Astrocyte (in vitro differentiated cells and primary cell): ENCODE measurements at regions not wholly inside any gene's neighbourhood (a gene's known extent, or its start where the extent isn't known, plus 50 kb on each side); places are given as distances from the start of the nearest gene placed in this dataset.

ENCODE experiments used
- DNase-seq: peaks from one replicate; pipeline ENCODE4 v3.0.0-alpha.2; 2010; ENCODE audit warnings: low read depth
- FAIRE-seq: peaks from 2 replicates; lab custom pipeline; 2011; peaks lifted over from hg19 to GRCh38; lab: Jason Lieb, UNC
- H2AFZ ChIP-seq: 2 replicates; pipeline ENCODE4 v1.6.0; 2012; ENCODE audit warnings: low read depth, low read length, inconsistent platforms
- H3K27ac ChIP-seq: 2 replicates; pipeline ENCODE4 v1.5.1; 2011; ENCODE audit warnings: low read depth, low read length, inconsistent platforms
- H3K27me3 ChIP-seq: 2 replicates; pipeline ENCODE4 v1.6.0; 2011; ENCODE audit warnings: low read length, inconsistent platforms; ENCODE audit not compliant: insufficient read depth
- H3K36me3 ChIP-seq: 2 replicates; pipeline ENCODE4 v1.5.1; 2011; ENCODE audit warnings: low read length, inconsistent platforms; ENCODE audit not compliant: insufficient read depth
- H3K4me1 ChIP-seq: 2 replicates; pipeline ENCODE4 v1.5.1; 2011; ENCODE audit warnings: low read length, inconsistent platforms; ENCODE audit not compliant: insufficient read depth
- H3K4me2 ChIP-seq: 2 replicates; pipeline ENCODE4 v1.6.0; 2012; ENCODE audit warnings: low read length, inconsistent platforms
- H3K4me3 ChIP-seq: 2 replicates; pipeline ENCODE4 v1.5.1; 2011; ENCODE audit warnings: low read depth, mild to moderate bottlenecking, low read length, inconsistent platforms; ENCODE audit not compliant: insufficient read depth
- H3K79me2 ChIP-seq: 2 replicates; pipeline ENCODE4 v1.6.0; 2012; ENCODE audit warnings: mild to moderate bottlenecking, low read length, inconsistent platforms; ENCODE audit not compliant: insufficient read depth
- H3K9ac ChIP-seq: 2 replicates; pipeline ENCODE4 v1.6.0; 2012; ENCODE audit warnings: mild to moderate bottlenecking, low read length, inconsistent platforms
- H3K9me3 ChIP-seq: 2 replicates; pipeline ENCODE4 v1.5.1; 2012; ENCODE audit warnings: low read depth, mild to moderate bottlenecking, low read length, inconsistent platforms; ENCODE audit not compliant: insufficient read depth
- H4K20me1 ChIP-seq: 2 replicates; pipeline ENCODE4 v1.6.0; 2012; ENCODE audit warnings: low read length, inconsistent platforms; ENCODE audit not compliant: insufficient read depth
- H3K27ac Mint-ChIP-seq: one replicate; pipeline ENCODE4 v1.8.0; 2021; ENCODE audit warnings: mild to moderate bottlenecking, mixed read lengths; ENCODE audit not compliant: unreplicated experiment
- H3K27me3 Mint-ChIP-seq: one replicate; pipeline ENCODE4 v1.8.0; 2021; ENCODE audit warnings: low read depth, mixed read lengths; ENCODE audit not compliant: unreplicated experiment
- H3K36me3 Mint-ChIP-seq: one replicate; pipeline ENCODE4 v1.8.0; 2021; ENCODE audit warnings: low read depth, mixed read lengths; ENCODE audit not compliant: unreplicated experiment
- H3K4me1 Mint-ChIP-seq: one replicate; pipeline ENCODE4 v1.8.0; 2021; ENCODE audit warnings: low read depth, mixed read lengths; ENCODE audit not compliant: unreplicated experiment
- H3K4me3 Mint-ChIP-seq: one replicate; pipeline ENCODE4 v1.8.0; 2021; ENCODE audit warnings: mild to moderate bottlenecking, moderate library complexity, mixed read lengths; ENCODE audit not compliant: unreplicated experiment
- H3K9me3 Mint-ChIP-seq: one replicate; pipeline ENCODE4 v1.8.0; 2021; ENCODE audit warnings: mild to moderate bottlenecking, mixed read lengths; ENCODE audit not compliant: unreplicated experiment
- CTCF ChIP-seq: IDR thresholded peaks from 2 replicates; pipeline ENCODE4 v1.5.1; 2011; ENCODE audit warnings: low read depth, mild to moderate bottlenecking, inconsistent platforms, low read length, moderate library complexity; ENCODE audit not compliant: insufficient read depth
- EZH2 ChIP-seq: IDR thresholded peaks from 2 replicates; pipeline ENCODE4 v1.6.1; 2012; ENCODE audit warnings: mild to moderate bottlenecking, low read length, inconsistent platforms; ENCODE audit not compliant: insufficient read depth

- Mint-ChIP-seq H3K4me3 (no peak overlapping the region), H3K36me3 (peaks cover 1% of the 10 kb centered on the region), H3K27ac (peak overlapping the region; percentile 1), H3K4me1 (peaks cover 22% of the 10 kb centered on the region), H3K9me3 (no peaks in the 10 kb centered on the region), H3K27me3 (peaks cover 7% of the 10 kb centered on the region)
- no peak overlapping the region for H3K27ac ChIP-seq
- no peaks in the 10 kb centered on the region for H3K27me3 ChIP-seq
- H2AFZ ChIP-seq = no peak overlapping the region
- no peak overlapping the region for H3K9ac ChIP-seq
- no peaks in the 10 kb centered on the region for H3K9me3 ChIP-seq
- no peaks in the 10 kb centered on the region for H4K20me1 ChIP-seq
- no peak for DNase-seq
- H3K36me3 ChIP-seq = no peaks in the 10 kb centered on the region
- FAIRE-seq = no peak
- H3K4me2 ChIP-seq = no peak overlapping the region
- H3K79me2 ChIP-seq = no peaks in the 10 kb centered on the region
- TF ChIP-seq CTCF (no peak), EZH2 (no peak)
- no peak overlapping the region for H3K4me3 ChIP-seq
- peaks cover 12% of the 10 kb centered on the region for H3K4me1 ChIP-seq
Observed at GRCh38 chr4:152100379-152101201, 339.8 kb upstream of the GATB start.

- no peak overlapping the region for H2AFZ ChIP-seq
- no peaks in the 10 kb centered on the region for H4K20me1 ChIP-seq
- no peak for DNase-seq
- TF ChIP-seq EZH2 (no peak), CTCF (no peak)
- H3K79me2 ChIP-seq = no peaks in the 10 kb centered on the region
- no peak overlapping the region for H3K27ac ChIP-seq
- H3K27ac Mint-ChIP-seq = peak overlapping the region; percentile 1
- no peak overlapping the region for H3K9ac ChIP-seq
- FAIRE-seq = no peak
- peaks cover 1% of the 10 kb centered on the region for H3K36me3 Mint-ChIP-seq
- H3K27me3 Mint-ChIP-seq = peaks cover 7% of the 10 kb centered on the region
- H3K9me3 ChIP-seq = no peaks in the 10 kb centered on the region
- no peaks in the 10 kb centered on the region for H3K36me3 ChIP-seq
- H3K4me1 ChIP-seq = peaks cover 18% of the 10 kb centered on the region
- no peak overlapping the region for H3K4me3 ChIP-seq
- no peak overlapping the region for H3K4me2 ChIP-seq
- H3K4me1 Mint-ChIP-seq = peaks cover 26% of the 10 kb centered on the region
- no peaks in the 10 kb centered on the region for H3K9me3 Mint-ChIP-seq
- no peak overlapping the region for H3K4me3 Mint-ChIP-seq
- no peaks in the 10 kb centered on the region for H3K27me3 ChIP-seq
Observed at GRCh38 chr4:152099981-152100378, 339.2 kb upstream of the GATB start.

- H3K4me3 Mint-ChIP-seq = no peak overlapping the region
- H3K36me3 ChIP-seq = no peaks in the 10 kb centered on the region
- DNase-seq (no peak), FAIRE-seq (no peak)
- no peak overlapping the region for H3K4me2 ChIP-seq
- H3K4me3 ChIP-seq = no peak overlapping the region
- no peaks in the 10 kb centered on the region for H3K27me3 ChIP-seq
- no peak for TF ChIP-seq EZH2
- no peak for TF ChIP-seq CTCF
- H2AFZ ChIP-seq = no peak overlapping the region
- H3K9me3 Mint-ChIP-seq = no peaks in the 10 kb centered on the region
- no peaks in the 10 kb centered on the region for H4K20me1 ChIP-seq
- H3K36me3 Mint-ChIP-seq = peaks cover 1% of the 10 kb centered on the region
- no peak overlapping the region for H3K9ac ChIP-seq
- no peaks in the 10 kb centered on the region for H3K9me3 ChIP-seq
- peaks cover 7% of the 10 kb centered on the region for H3K27me3 Mint-ChIP-seq
- peaks cover 28% of the 10 kb centered on the region for H3K4me1 Mint-ChIP-seq
- no peak overlapping the region for H3K27ac ChIP-seq
- H3K4me1 ChIP-seq = peaks cover 20% of the 10 kb centered on the region
- H3K27ac Mint-ChIP-seq = no peak overlapping the region
- H3K79me2 ChIP-seq = no peaks in the 10 kb centered on the region
Observed at GRCh38 chr4:152099555-152099954, 338.7 kb upstream of the GATB start.
